MM.1S (cell line): ENCODE measurements at regions not wholly inside any gene's neighbourhood (a gene's known extent, or its start where the extent isn't known, plus 50 kb on each side); places are given as distances from the start of the nearest gene placed in this dataset.
"Not testable (repeated sequence)": the region's sequence is repeated elsewhere in the genome, so short reads cannot be mapped to it uniquely, and the experiment has no call there.

Experiments used
- DNase-seq: peaks from one replicate; pipeline ENCODE4 v3.0.0-alpha.2; 2015
- H2AFZ ChIP-seq: fragments of 300-600 bp; sonication (generic); 2 replicates; pipeline ENCODE4 v1.6.0; 2016; ENCODE audit warnings: antibody characterized with exemption, low read length
- H3F3A ChIP-seq: fragments of 300-600 bp; sonication (generic); 2 replicates; pipeline ENCODE4 v1.6.1; 2016; ENCODE audit warnings: mild to moderate bottlenecking, antibody characterized with exemption, low read length, moderate library complexity, mixed read lengths; ENCODE audit not compliant: insufficient read depth
- H3K27ac ChIP-seq: fragments of 300-600 bp; sonication (generic); 2 replicates; pipeline ENCODE4 v1.5.1; 2016; ENCODE audit warnings: mild to moderate bottlenecking, low read length
- H3K27me3 ChIP-seq: fragments of 300-600 bp; sonication (generic); replicated peaks from 2 replicates; pipeline ENCODE4 v1.6.0; 2016; ENCODE audit warnings: low read length; ENCODE audit not compliant: insufficient read depth
- H3K36me3 ChIP-seq: fragments of 300-600 bp; sonication (generic); replicated peaks from 2 replicates; pipeline ENCODE4 v1.6.1; 2016; ENCODE audit warnings: mild to moderate bottlenecking, low read length, mixed read lengths; ENCODE audit not compliant: insufficient read depth
- H3K4me1 ChIP-seq: fragments of 300-600 bp; sonication (generic); 2 replicates; pipeline ENCODE4 v1.6.1; 2016; ENCODE audit warnings: low read length, mixed read lengths
- H3K4me2 ChIP-seq: fragments of 300-600 bp; sonication (generic); 2 replicates; pipeline ENCODE4 v1.6.0; 2016; ENCODE audit warnings: low read depth, low read length
- H3K4me3 ChIP-seq: fragments of 300-600 bp; sonication (generic); 2 replicates; pipeline ENCODE4 v1.5.1; 2016; ENCODE audit warnings: low read length, mixed read lengths
- H3K79me2 ChIP-seq: fragments of 300-600 bp; sonication (generic); 2 replicates; pipeline ENCODE4 v1.6.1; 2016; ENCODE audit warnings: mixed run types, low read length, mixed read lengths
- H3K9ac ChIP-seq: fragments of 300-600 bp; sonication (generic); 2 replicates; pipeline ENCODE4 v1.6.1; 2016; ENCODE audit warnings: low read length, mixed read lengths
- H3K9me2 ChIP-seq: fragments of 300-600 bp; sonication (generic); replicated peaks from 2 replicates; pipeline ENCODE4 v1.6.1; 2016; ENCODE audit warnings: mild to moderate bottlenecking, low read length, mixed read lengths; ENCODE audit not compliant: insufficient read depth
- H3K9me3 ChIP-seq: fragments of 300-600 bp; sonication (generic); replicated peaks from 2 replicates; pipeline ENCODE4 v1.6.1; 2016; ENCODE audit warnings: mild to moderate bottlenecking, low read length, mixed read lengths; ENCODE audit not compliant: insufficient read depth
- H4K20me1 ChIP-seq: fragments of 300-600 bp; sonication (generic); 2 replicates; pipeline ENCODE4 v1.6.1; 2016; ENCODE audit warnings: mild to moderate bottlenecking, low read length, moderate library complexity, mixed read lengths; ENCODE audit not compliant: insufficient read depth
- CTCF ChIP-seq: fragments of 300-600 bp; sonication (generic); IDR thresholded peaks from 2 replicates; pipeline ENCODE4 v1.5.1; 2016; ENCODE audit warnings: antibody characterized with exemption, low read length, mixed read lengths
- EZH2 ChIP-seq: fragments of 300-600 bp; sonication (generic); optimal IDR thresholded peaks from 2 replicates; pipeline ENCODE3; 2017; ENCODE audit warnings: low read depth, mild to moderate bottlenecking, antibody characterized with exemption, low read length, mixed read lengths
- EZH2phosphoT487 ChIP-seq: fragments of 300-600 bp; sonication (generic); IDR thresholded peaks from 2 replicates; pipeline ENCODE4 v1.6.1; 2018; ENCODE audit warnings: antibody characterized with exemption, low read length

- DNase-seq: no peak
Observed at GRCh38 chr6:102812242-102812641, 1418.7 kb downstream of the GRIK2 start.

GRCh38 chr6:102808944-102809505 is 1415.5 kb downstream of the GRIK2 start:
- H3K79me2 ChIP-seq, H3K9me2 ChIP-seq, H3K27me3 ChIP-seq, H3K4me3 ChIP-seq, DNase-seq, H3K4me2 ChIP-seq, H3F3A ChIP-seq, H3K4me1 ChIP-seq, H3K9ac ChIP-seq, H3K36me3 ChIP-seq, H2AFZ ChIP-seq, H4K20me1 ChIP-seq, H3K9me3 ChIP-seq, H3K27ac ChIP-seq: not testable (repeated sequence)

More at GRCh38 chr6:102812242-102812641, 1418.7 kb downstream of the GRIK2 start:
- Histone ChIP-seq H3K36me3 (no peaks in the 10 kb centered on the region), H4K20me1 (no peaks in the 10 kb centered on the region), H3K27me3 (no peaks in the 10 kb centered on the region), H3K4me3 (no peak overlapping the region), H3K9ac (no peak overlapping the region), H3K9me3 (no peaks in the 10 kb centered on the region), H3K79me2 (no peaks in the 10 kb centered on the region), H3K9me2 (no peaks in the 10 kb centered on the region), H2AFZ (no peak overlapping the region), H3K4me2 (no peak overlapping the region), H3F3A (no peaks in the 10 kb centered on the region), H3K27ac (no peak overlapping the region), H3K4me1 (no peaks in the 10 kb centered on the region)
- TF ChIP-seq CTCF (no peak), EZH2phosphoT487 (no peak), EZH2 (no peak)

- no peaks in the 10 kb centered on the region for H3K4me1 ChIP-seq
- H3K27me3 ChIP-seq: no peaks in the 10 kb centered on the region
- no peak for DNase-seq
- H3K9me3 ChIP-seq: no peaks in the 10 kb centered on the region
- H3K9me2 ChIP-seq: no peaks in the 10 kb centered on the region
- no peak overlapping the region for H3K9ac ChIP-seq
- no peaks in the 10 kb centered on the region for H3F3A ChIP-seq
- H3K79me2 ChIP-seq: no peaks in the 10 kb centered on the region
- no peak overlapping the region for H3K4me3 ChIP-seq
- no peak overlapping the region for H2AFZ ChIP-seq
- no peaks in the 10 kb centered on the region for H3K36me3 ChIP-seq
- H3K4me2 ChIP-seq: no peak overlapping the region
- TF ChIP-seq CTCF (no peak), EZH2phosphoT487 (no peak), EZH2 (no peak)
- H4K20me1 ChIP-seq: no peaks in the 10 kb centered on the region
- no peak overlapping the region for H3K27ac ChIP-seq
Observed at GRCh38 chr6:102799051-102799450, 1405.5 kb downstream of the GRIK2 start.

- Histone ChIP-seq H3K36me3 (no peaks in the 10 kb centered on the region), H4K20me1 (no peaks in the 10 kb centered on the region), H3K4me1 (no peaks in the 10 kb centered on the region), H3K9me2 (no peaks in the 10 kb centered on the region), H3K9me3 (no peaks in the 10 kb centered on the region), H3F3A (no peaks in the 10 kb centered on the region), H2AFZ (no peak overlapping the region), H3K9ac (no peak overlapping the region), H3K4me2 (no peak overlapping the region), H3K27me3 (no peaks in the 10 kb centered on the region), H3K4me3 (no peak overlapping the region), H3K27ac (no peak overlapping the region), H3K79me2 (no peaks in the 10 kb centered on the region)
- no peak for TF ChIP-seq CTCF
- TF ChIP-seq EZH2phosphoT487: no peak
- TF ChIP-seq EZH2: no peak
- no peak for DNase-seq
Observed at GRCh38 chr6:102798636-102799035, 1405.1 kb downstream of the GRIK2 start.
